IMR-90 (cell line): ENCODE measurements at regions not wholly inside any gene's neighbourhood (a gene's known extent, or its start where the extent isn't known, plus 50 kb on each side); places are given as distances from the start of the nearest gene placed in this dataset.
A peak's percentile ranks its signal among the peaks of the same experiment; 100 is the strongest.

Source experiments
- ATAC-seq: fragments of 200-7000 bp; cut with Tn5 transposase; 2 replicates; pipeline ENCODE4 v1.9.1; 2020; ENCODE audit warnings: low read depth, mild to moderate bottlenecking, moderate library complexity
- BruUV-seq: library from RNA; stranded (reverse); fragments of 400-500 nt; replicated peaks from 2 replicates; lab custom pipeline; 2021; lab: Mats Ljungman, UMichigan
- CTCF ChIA-PET: fragments of 300-600 bp; formaldehyde crosslinking; extraction: SDS; loops from one replicate; lab custom pipeline; 2021; ENCODE audit warnings: antibody characterized with exemption; lab: Yijun Ruan, JAX
- POLR2A ChIA-PET: fragments of 300-600 bp; sonication (Branson Sonifier 250); formaldehyde crosslinking; loops from one replicate; lab custom pipeline; 2022; ENCODE audit warnings: antibody characterized with exemption; ENCODE audit not compliant: unreplicated experiment; lab: Charles Lee
- DNase-seq: peaks from one replicate; pipeline ENCODE4 v3.0.0; 2013
- H2AFZ ChIP-seq: replicated peaks from 2 replicates; pipeline ENCODE3; 2013; ENCODE audit warnings: low read length, mild to moderate bottlenecking; ENCODE audit not compliant: poor library complexity
- H2AK5ac ChIP-seq: 2 replicates; pipeline ENCODE4 v1.6.1; 2013; ENCODE audit warnings: low read depth, low read length, inconsistent platforms
- H2AK9ac ChIP-seq: replicated peaks from 2 replicates; pipeline ENCODE3; 2013; ENCODE audit warnings: mild to moderate bottlenecking, low read depth, low read length, moderate library complexity; ENCODE audit not compliant: poor library complexity
- H2BK120ac ChIP-seq: 2 replicates; pipeline ENCODE4 v1.6.1; 2013; ENCODE audit warnings: low read depth, low read length, inconsistent platforms
- H2BK15ac ChIP-seq: 3 replicates; pipeline ENCODE4 v1.6.1; 2013; ENCODE audit warnings: low read depth, low read length, inconsistent platforms
- H2BK20ac ChIP-seq: 2 replicates; pipeline ENCODE4 v1.6.1; 2013; ENCODE audit warnings: low read depth, mild to moderate bottlenecking, inconsistent platforms, low read length, moderate library complexity
- H2BK5ac ChIP-seq: 2 replicates; pipeline ENCODE4 v1.6.1; 2013; ENCODE audit warnings: mild to moderate bottlenecking, low read depth, low read length, inconsistent platforms; ENCODE audit not compliant: poor library complexity, severe bottlenecking
- H3K14ac ChIP-seq: replicated peaks from 2 replicates; pipeline ENCODE4 v1.6.1; 2013; ENCODE audit warnings: low read depth, low read length, inconsistent platforms
- H3K18ac ChIP-seq: 2 replicates; pipeline ENCODE4 v1.6.1; 2013; ENCODE audit warnings: low read depth, low read length, control low read depth
- H3K23ac ChIP-seq: 2 replicates; pipeline ENCODE4 v1.6.1; 2013; ENCODE audit warnings: low read depth, low read length, inconsistent platforms
- H3K27ac ChIP-seq: 2 replicates; pipeline ENCODE4 v1.5.1; 2013; ENCODE audit warnings: mild to moderate bottlenecking, control low read depth, low read length; ENCODE audit not compliant: insufficient read depth
- H3K27me3 ChIP-seq: 2 replicates; pipeline ENCODE4 v1.6.1; 2013; ENCODE audit warnings: low read length; ENCODE audit not compliant: control insufficient read depth, insufficient read depth
- H3K36me3 ChIP-seq: 2 replicates; pipeline ENCODE4 v1.6.1; 2013; ENCODE audit warnings: low read length, mixed read lengths; ENCODE audit not compliant: control insufficient read depth, insufficient read depth
- H3K4ac ChIP-seq: 2 replicates; pipeline ENCODE4 v1.6.1; 2013; ENCODE audit warnings: low read depth, low read length, inconsistent platforms
- H3K4me1 ChIP-seq: 2 replicates; pipeline ENCODE4 v1.6.1; 2013; ENCODE audit warnings: low read length, mixed read lengths; ENCODE audit not compliant: control insufficient read depth, insufficient read depth
- H3K4me2 ChIP-seq: 2 replicates; pipeline ENCODE4 v1.6.1; 2013; ENCODE audit warnings: low read depth, mild to moderate bottlenecking, control low read depth, low read length, moderate library complexity
- H3K4me3 ChIP-seq: 2 replicates; pipeline ENCODE4 v1.5.1; 2013; ENCODE audit warnings: low read depth, mild to moderate bottlenecking, control low read depth, low read length, moderate library complexity; ENCODE audit not compliant: insufficient read depth
- H3K56ac ChIP-seq: 2 replicates; pipeline ENCODE4 v1.6.1; 2013; ENCODE audit warnings: low read length, inconsistent platforms; ENCODE audit not compliant: insufficient read depth; ENCODE audit errors: extremely low read depth
- H3K79me1 ChIP-seq, 2 experiments: 2 replicates each; pipeline ENCODE4 v1.6.1; 2013; ENCODE audit warnings: low read length in 2 of 2, inconsistent platforms in 1 of 2, low read depth in 1 of 2
- H3K9ac ChIP-seq: 2 replicates; pipeline ENCODE4 v1.6.1; 2013; ENCODE audit warnings: low read depth, low read length, control low read depth
- H3K9me1 ChIP-seq: 2 replicates; pipeline ENCODE4 v1.6.1; 2013; ENCODE audit warnings: low read length, inconsistent platforms; ENCODE audit not compliant: insufficient read depth
- H3K9me3 ChIP-seq: 2 replicates; pipeline ENCODE4 v1.6.1; 2013; ENCODE audit warnings: low read length; ENCODE audit not compliant: control insufficient read depth, insufficient read depth
- H4K20me1 ChIP-seq: 2 replicates; pipeline ENCODE4 v1.6.1; 2013; ENCODE audit warnings: low read length, inconsistent platforms; ENCODE audit not compliant: insufficient read depth
- H4K5ac ChIP-seq: 2 replicates; pipeline ENCODE4 v1.6.1; 2013; ENCODE audit warnings: mild to moderate bottlenecking, low read depth, low read length, control low read depth
- H4K8ac ChIP-seq, 2 experiments: 2 replicates each; pipeline ENCODE4 v1.6.1; 2013; ENCODE audit warnings: low read depth in 2 of 2, low read length in 2 of 2, control low read depth in 1 of 2, inconsistent platforms in 1 of 2
- H4K91ac ChIP-seq: 2 replicates; pipeline ENCODE4 v1.6.1; 2013; ENCODE audit warnings: low read depth, low read length, inconsistent platforms; ENCODE audit not compliant: insufficient read depth
- CEBPB ChIP-seq: IDR thresholded peaks from 2 replicates; pipeline ENCODE4 v1.6.1; 2012; ENCODE audit warnings: low read depth, low read length, improper control_type of control experiment
- SMC3 ChIP-seq: fragments of 150-350 bp; IDR thresholded peaks from 2 replicates; pipeline ENCODE4 v1.6.1; 2016; ENCODE audit warnings: low read depth, mild to moderate bottlenecking, antibody characterized with exemption, low read length, moderate library complexity
- WGBS, 2 experiments: methylation state at CpG; one replicate each; pipeline versions ENCODE4 v1.1.5 to v1.1.7; 2013; ENCODE audit warnings: missing lambda C conversion rate in 2 of 2; ENCODE audit not compliant: insufficient read length in 1 of 2; ENCODE audit errors: extremely low coverage in 2 of 2; 5-methylcytosine and 5-hydroxymethylcytosine counted together
- dilution Hi-C: fragments of 300-500 bp; cut with HindIII; formaldehyde crosslinking; loops from one replicate; pipeline ENCODE4 v1.14.3; 2018; ENCODE audit warnings: low sequenced_read_pairs; ENCODE audit not compliant: unreplicated experiment
- in situ Hi-C: fragments of 300-500 bp; cut with MboI; formaldehyde crosslinking; loops from 3 replicates; pipeline ENCODE4 v1.14.3; 2019; ENCODE audit warnings: low sequenced_read_pairs, inconsistent platforms, mixed read lengths
- intact Hi-C: fragments of 100-400 bp; cut with micrococcal nuclease; formaldehyde crosslinking; loops from 2 replicates; pipeline ENCODE4 v1.10.0; 2022

DNA sequence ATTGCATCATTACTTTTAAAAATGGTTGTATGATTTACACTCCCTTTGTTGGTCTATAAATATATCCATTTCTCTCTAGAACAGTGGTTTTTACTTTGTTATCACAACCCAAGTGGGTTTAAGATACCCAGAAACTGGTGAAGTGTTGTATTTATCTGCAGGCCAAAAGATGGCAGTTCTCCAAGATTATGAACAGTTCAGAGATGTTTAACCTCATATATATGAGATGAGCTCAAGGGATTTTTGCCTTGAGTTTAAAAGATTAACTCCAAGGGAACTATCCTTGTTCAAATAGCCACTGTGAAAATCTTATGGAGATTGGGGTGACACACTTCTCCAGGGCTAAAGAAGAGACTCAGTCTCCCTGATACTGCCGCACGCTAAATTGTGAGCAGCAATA is 572.6 kb downstream of the TLE4 start:
- Histone ChIP-seq H2AK5ac (no peak overlapping the region), H4K20me1 (no peaks in the 10 kb centered on the region), H3K9me1 (no peaks in the 10 kb centered on the region), H3K4me1 (no peaks in the 10 kb centered on the region), H2AFZ (no peak overlapping the region), H3K56ac (no peak overlapping the region), H3K9me3 (no peaks in the 10 kb centered on the region), H4K8ac (no peak overlapping the region), H3K23ac (no peak overlapping the region), H3K27ac (no peak overlapping the region), H2AK9ac (no peak overlapping the region), H2BK120ac (no peak overlapping the region), H3K4me2 (no peak overlapping the region), H3K14ac (no peak overlapping the region), H2BK5ac (no peak overlapping the region), H4K5ac (no peak overlapping the region), H4K91ac (no peak overlapping the region), H3K9ac (no peak overlapping the region), H3K79me1 (no peaks in the 10 kb centered on the region), H3K4me3 (no peak overlapping the region), H2BK15ac (no peak overlapping the region), H2BK20ac (no peak overlapping the region), H3K4ac (no peak overlapping the region), H3K18ac (no peak overlapping the region), H3K36me3 (no peaks in the 10 kb centered on the region), H3K27me3 (peaks cover 2% of the 10 kb centered on the region; the same call in 1 of the 2 replicates)
- TF ChIP-seq CEBPB: peak; percentile 40; the same call in 1 of the 2 replicates
- TF ChIP-seq SMC3: no peak
- POLR2A ChIA-PET: no interaction called here
- dilution Hi-C loops: no loop called here
- ATAC-seq: peak; percentile 54
- in situ Hi-C loops: no loop called here
- intact Hi-C loops: no loop called here
- DNase-seq: peak; percentile 32
- WGBS, 2 experiments: no CpG with 5 or more reads among the region's 2 CpGs
- CTCF ChIA-PET: no interaction called here
- BruUV-seq: no TSS peak
